ENCODE measurements at regions not wholly inside any gene's neighbourhood (a gene's known extent, or its start where the extent isn't known, plus 50 kb on each side); places are given as distances from the start of the nearest gene placed in this dataset.

DNA sequence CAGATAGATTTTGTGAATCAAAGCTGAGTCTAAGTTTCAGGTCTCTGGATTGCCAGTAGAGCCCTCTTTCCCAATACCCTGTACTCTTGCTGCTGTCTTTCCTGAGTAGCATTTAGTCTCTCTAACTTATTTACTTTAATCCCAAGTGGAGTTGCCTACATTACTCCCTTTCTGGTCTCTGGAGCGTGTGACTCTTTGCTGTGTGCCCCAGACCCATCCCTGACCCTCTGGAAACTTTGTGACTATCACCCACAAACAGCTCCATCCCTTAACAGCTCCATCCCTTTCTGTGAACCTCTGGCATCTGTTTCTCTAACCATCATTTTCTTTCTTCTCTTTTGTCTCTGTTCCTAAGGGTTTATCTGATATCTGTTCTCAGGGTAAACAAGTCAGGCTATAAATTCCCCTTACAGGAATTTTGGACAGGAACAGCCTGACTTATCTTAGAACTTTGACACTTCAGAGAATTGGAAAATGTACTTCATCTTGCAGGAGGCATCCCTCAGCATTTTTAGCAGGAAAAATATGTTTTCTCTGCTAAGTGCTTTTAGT, 1167.1 kb upstream of the SEMA6A start:
- H3K27ac ChIP-seq = no peak overlapping the region
- no peak for TF ChIP-seq ZFX (IDR thresholded peaks at IDR 0.05; ENCODE audit: borderline replicate concordance)
- TF ChIP-seq, protein P1, sequence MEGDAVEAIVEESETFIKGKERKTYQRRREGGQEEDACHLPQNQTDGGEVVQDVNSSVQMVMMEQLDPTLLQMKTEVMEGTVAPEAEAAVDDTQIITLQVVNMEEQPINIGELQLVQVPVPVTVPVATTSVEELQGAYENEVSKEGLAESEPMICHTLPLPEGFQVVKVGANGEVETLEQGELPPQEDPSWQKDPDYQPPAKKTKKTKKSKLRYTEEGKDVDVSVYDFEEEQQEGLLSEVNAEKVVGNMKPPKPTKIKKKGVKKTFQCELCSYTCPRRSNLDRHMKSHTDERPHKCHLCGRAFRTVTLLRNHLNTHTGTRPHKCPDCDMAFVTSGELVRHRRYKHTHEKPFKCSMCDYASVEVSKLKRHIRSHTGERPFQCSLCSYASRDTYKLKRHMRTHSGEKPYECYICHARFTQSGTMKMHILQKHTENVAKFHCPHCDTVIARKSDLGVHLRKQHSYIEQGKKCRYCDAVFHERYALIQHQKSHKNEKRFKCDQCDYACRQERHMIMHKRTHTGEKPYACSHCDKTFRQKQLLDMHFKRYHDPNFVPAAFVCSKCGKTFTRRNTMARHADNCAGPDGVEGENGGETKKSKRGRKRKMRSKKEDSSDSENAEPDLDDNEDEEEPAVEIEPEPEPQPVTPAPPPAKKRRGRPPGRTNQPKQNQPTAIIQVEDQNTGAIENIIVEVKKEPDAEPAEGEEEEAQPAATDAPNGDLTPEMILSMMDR (IDR thresholded peaks at IDR 0.05) = no peak

DNA sequence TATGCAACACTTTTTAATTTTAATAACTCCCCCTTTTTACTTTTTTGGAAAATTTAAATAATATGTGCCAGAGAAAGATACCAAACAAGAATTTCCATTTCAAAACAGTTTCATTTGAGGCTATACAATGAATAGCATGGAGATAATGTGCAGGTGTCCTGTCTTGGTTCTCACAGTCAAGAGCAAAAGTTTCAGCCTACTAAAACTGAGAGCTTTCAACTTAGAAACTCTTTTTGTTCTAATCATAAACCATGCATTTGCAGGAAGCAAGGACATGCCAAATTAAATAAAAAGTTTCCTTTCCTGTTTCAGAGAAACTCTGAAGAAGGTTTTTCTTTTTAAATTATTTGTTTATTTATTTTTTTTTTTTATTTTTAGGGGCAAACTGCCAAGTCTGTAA, 1165.6 kb upstream of the SEMA6A start:
- H3K27ac ChIP-seq = no peak overlapping the region
- TF ChIP-seq, protein P1 (IDR thresholded peaks at IDR 0.05) = no peak
- no peak for TF ChIP-seq ZFX (IDR thresholded peaks at IDR 0.05; ENCODE audit: borderline replicate concordance)

DNA sequence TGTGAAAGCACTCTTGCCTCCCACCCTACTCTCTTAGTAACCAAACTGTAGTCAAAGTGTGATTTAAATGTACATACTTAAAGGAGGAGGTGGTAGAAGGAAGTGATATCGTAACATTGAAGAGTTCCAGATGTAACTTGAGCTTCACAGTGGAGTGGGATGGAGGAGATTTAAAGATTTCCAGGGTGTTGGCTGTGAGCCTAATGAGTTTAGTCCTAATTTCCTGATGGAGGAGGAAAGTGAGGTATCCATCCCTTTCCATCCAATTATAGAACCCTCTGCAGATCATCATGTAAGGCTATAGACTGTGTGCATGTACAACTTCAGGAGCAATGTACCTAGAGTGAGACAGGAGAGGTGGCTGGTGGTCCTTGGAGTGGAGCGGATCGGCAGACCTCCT, 1163.9 kb upstream of the SEMA6A start:
- H3K27ac ChIP-seq = no peak overlapping the region

DNA sequence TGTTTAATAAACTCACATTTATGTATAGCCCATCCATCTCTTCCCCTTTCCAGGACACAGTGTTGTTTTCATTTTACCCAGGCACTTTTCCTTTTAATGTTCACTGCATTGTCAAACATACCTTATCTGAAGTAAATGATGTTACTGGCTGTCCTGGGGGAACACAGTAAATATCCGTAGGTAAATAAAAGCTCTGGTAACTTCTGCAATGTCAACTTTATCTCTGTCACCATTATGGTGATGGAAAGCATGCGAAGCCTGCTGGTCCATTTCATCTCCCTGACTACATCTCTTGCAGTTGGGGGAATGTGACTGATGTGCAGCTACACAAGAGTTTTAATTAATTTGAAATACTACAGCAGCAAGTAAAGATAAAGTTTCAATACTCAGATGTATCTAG, 1162.1 kb upstream of the SEMA6A start:
- no peak overlapping the region for H3K27ac ChIP-seq
- no peak for TF ChIP-seq ZFX (IDR thresholded peaks at IDR 0.05; ENCODE audit: borderline replicate concordance)
- TF ChIP-seq, protein P1 (IDR thresholded peaks at IDR 0.05) = no peak

More for the DNA sequence above, 1163.9 kb upstream of the SEMA6A start:
- no peak for TF ChIP-seq ZFX (IDR thresholded peaks at IDR 0.05; ENCODE audit: borderline replicate concordance)
- TF ChIP-seq, protein P1 (IDR thresholded peaks at IDR 0.05) = no peak

DNA sequence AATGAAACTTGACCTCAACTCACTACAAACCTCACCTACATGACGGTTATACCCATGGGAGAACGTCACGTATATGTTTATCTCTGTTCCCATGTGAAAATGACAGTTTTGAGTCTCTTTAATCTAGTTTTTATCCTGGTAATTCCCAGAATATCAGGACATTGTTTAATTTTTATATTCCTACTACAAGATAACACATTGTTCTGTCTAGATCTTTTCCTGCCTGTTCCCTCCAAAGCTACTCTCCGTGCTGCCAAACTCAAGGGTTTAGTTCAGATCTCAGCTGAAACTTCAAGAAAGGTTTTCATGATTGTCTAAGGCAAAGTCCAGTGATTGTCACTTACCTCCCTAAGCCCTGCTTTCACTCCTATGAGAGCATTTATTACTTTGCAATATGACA, 1159.4 kb upstream of the SEMA6A start:
- no peak overlapping the region for H3K27ac ChIP-seq
- TF ChIP-seq ZFX (IDR thresholded peaks at IDR 0.05; ENCODE audit: borderline replicate concordance) = no peak
- TF ChIP-seq, protein P1 (IDR thresholded peaks at IDR 0.05) = no peak

DNA sequence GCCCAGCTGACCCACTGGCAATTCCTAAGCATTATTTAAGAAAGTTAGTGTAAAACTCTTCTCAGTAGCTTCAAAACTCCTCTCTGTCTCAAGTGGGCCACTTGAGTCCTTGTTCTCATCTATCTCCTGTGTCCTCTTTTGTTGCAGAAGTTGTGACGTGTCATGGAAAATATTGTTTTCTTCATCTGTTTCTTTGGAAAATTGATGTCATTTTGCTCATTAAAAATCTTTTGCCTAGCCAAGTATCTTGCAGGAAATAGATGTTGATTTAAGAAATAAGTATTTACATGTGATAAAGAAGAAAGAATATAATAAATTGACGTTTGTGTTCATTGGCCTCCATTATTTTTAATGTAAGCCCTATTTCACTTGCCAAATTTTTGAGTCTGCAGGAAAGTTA, 1158.4 kb upstream of the SEMA6A start:
- no peak for TF ChIP-seq ZFX (IDR thresholded peaks at IDR 0.05; ENCODE audit: borderline replicate concordance)
- TF ChIP-seq, protein P1 (IDR thresholded peaks at IDR 0.05) = no peak
- no peak overlapping the region for H3K27ac ChIP-seq

DNA sequence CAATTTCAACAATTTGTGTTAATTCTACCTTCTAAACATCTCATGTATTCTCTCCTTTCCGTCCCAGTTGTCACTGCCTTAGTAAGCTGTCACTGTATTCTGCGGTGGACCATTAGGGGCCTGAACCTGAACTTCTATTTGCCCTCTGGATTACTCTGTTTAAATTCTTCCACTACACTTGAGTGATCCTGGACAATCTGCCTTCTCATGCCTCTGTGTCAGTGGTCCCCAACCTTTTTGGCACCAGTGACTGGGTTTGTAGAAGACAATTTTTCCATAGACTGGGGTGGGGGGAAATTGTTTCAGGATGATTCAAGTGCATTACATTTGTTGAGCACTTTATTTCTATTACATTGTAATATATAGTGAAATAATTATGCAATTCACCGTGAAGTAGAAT, 1157.6 kb upstream of the SEMA6A start:
- H3K27ac ChIP-seq = no peak overlapping the region
- TF ChIP-seq, protein P1 (IDR thresholded peaks at IDR 0.05) = no peak
- no peak for TF ChIP-seq ZFX (IDR thresholded peaks at IDR 0.05; ENCODE audit: borderline replicate concordance)

Data from 22Rv1 (cell line).